Lower lobe of right lung (tissue), 2 donors: ENCODE measurements at regions not wholly inside any gene's neighbourhood (a gene's known extent, or its start where the extent isn't known, plus 50 kb on each side); places are given as distances from the start of the nearest gene placed in this dataset.

ENCODE experiments used
- ATAC-seq, 2 donors: fragments of 200-7000 bp; cut with Tn5 transposase; one replicate each; pipeline ENCODE4 v1.9.1; 2020 to 2022; ENCODE audit warnings: mild to moderate bottlenecking in 2 of 2, moderate library complexity in 2 of 2
- DNase-seq: peaks from one replicate; pipeline ENCODE4 v3.0.0-alpha.2; 2020
- H3K27ac ChIP-seq: fragments of 200-600 bp; one replicate; pipeline ENCODE4 v1.8.0; 2022
- H3K27me3 ChIP-seq: fragments of 200-600 bp; one replicate; pipeline ENCODE4 v1.8.0; 2022; ENCODE audit warnings: low read depth
- H3K36me3 ChIP-seq: fragments of 200-600 bp; one replicate; pipeline ENCODE4 v1.8.0; 2022; ENCODE audit warnings: mild to moderate bottlenecking
- H3K4me1 ChIP-seq: fragments of 200-600 bp; one replicate; pipeline ENCODE4 v1.8.0; 2022
- H3K4me3 ChIP-seq: fragments of 200-600 bp; one replicate; pipeline ENCODE4 v1.8.0; 2022; ENCODE audit warnings: mild to moderate bottlenecking
- H3K9me3 ChIP-seq: fragments of 200-600 bp; one replicate; pipeline ENCODE4 v1.8.0; 2022
- intact Hi-C: fragments of 100-400 bp; cut with DNase I; formaldehyde crosslinking; loops from one replicate; pipeline ENCODE4 v1.11.0; 2022
- TF ChIP-seq, protein P1 (sequence below): fragments of 200-600 bp; IDR thresholded peaks from one replicate; pipeline ENCODE4 v1.8.0; 2022; ENCODE audit warnings: antibody characterized with exemption, mild to moderate bottlenecking
- donor health status: DM: no; HTN: yes; CAD: no; lungs with severe emphysema.

DNA sequence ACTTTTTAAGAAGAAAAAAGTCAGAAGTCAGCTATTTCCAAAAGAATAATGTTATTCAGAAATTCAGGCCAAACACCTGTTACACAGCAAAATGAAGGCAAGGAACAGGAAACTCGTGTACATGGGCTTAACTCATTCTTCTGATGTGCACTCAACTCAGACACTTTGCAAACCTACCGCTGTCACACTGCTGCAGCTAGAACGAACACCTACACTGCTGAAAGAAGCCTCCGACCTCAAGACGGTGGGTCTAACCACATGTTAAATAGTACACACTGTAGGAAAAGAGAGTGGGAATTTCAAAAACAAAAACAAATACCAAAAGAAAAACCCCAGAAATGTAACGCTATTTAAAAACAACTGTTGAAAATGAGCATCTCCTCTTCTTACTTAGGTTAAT, 384.5 kb downstream of the IRX1 start:
- DNase-seq (no peak), ATAC-seq (no peak)
- Histone ChIP-seq H3K36me3 (no peaks in the 10 kb centered on the region), H3K27ac (no peak overlapping the region), H3K27me3 (no peaks in the 10 kb centered on the region), H3K9me3 (peaks cover 9% of the 10 kb centered on the region), H3K4me1 (no peaks in the 10 kb centered on the region), H3K4me3 (no peak overlapping the region)
- intact Hi-C loops = no loop called here
- TF ChIP-seq, protein P1, sequence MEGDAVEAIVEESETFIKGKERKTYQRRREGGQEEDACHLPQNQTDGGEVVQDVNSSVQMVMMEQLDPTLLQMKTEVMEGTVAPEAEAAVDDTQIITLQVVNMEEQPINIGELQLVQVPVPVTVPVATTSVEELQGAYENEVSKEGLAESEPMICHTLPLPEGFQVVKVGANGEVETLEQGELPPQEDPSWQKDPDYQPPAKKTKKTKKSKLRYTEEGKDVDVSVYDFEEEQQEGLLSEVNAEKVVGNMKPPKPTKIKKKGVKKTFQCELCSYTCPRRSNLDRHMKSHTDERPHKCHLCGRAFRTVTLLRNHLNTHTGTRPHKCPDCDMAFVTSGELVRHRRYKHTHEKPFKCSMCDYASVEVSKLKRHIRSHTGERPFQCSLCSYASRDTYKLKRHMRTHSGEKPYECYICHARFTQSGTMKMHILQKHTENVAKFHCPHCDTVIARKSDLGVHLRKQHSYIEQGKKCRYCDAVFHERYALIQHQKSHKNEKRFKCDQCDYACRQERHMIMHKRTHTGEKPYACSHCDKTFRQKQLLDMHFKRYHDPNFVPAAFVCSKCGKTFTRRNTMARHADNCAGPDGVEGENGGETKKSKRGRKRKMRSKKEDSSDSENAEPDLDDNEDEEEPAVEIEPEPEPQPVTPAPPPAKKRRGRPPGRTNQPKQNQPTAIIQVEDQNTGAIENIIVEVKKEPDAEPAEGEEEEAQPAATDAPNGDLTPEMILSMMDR = no peak

- TF ChIP-seq, protein P1 = no peak
- no peak overlapping the region for H3K27ac ChIP-seq
- H3K36me3 ChIP-seq = no peaks in the 10 kb centered on the region
- no peak for DNase-seq
- H3K9me3 ChIP-seq = peaks cover 8% of the 10 kb centered on the region
- H3K4me1 ChIP-seq = no peaks in the 10 kb centered on the region
- no peak for ATAC-seq
- intact Hi-C loops = no loop called here
- no peak overlapping the region for H3K4me3 ChIP-seq
- H3K27me3 ChIP-seq = no peaks in the 10 kb centered on the region
Observed at GRCh38 chr5:3987867-3988266, 392.2 kb downstream of the IRX1 start.

- peaks cover 8% of the 10 kb centered on the region for H3K9me3 ChIP-seq
- no peak for DNase-seq
- no peaks in the 10 kb centered on the region for H3K27me3 ChIP-seq
- TF ChIP-seq, protein P1 = no peak
- no peak overlapping the region for H3K4me3 ChIP-seq
- H3K36me3 ChIP-seq = no peaks in the 10 kb centered on the region
- no peak for ATAC-seq
- H3K27ac ChIP-seq = no peak overlapping the region
- intact Hi-C loops = no loop called here
- H3K4me1 ChIP-seq = peaks cover 11% of the 10 kb centered on the region
Observed at GRCh38 chr5:3993856-3994473, 398.3 kb downstream of the IRX1 start.

GRCh38 chr5:3994628-3995027, 399.0 kb downstream of the IRX1 start:
- intact Hi-C loops = no loop called here
- Histone ChIP-seq H3K27me3 (peaks cover under 1% of the 10 kb centered on the region), H3K27ac (no peak overlapping the region)

DNA sequence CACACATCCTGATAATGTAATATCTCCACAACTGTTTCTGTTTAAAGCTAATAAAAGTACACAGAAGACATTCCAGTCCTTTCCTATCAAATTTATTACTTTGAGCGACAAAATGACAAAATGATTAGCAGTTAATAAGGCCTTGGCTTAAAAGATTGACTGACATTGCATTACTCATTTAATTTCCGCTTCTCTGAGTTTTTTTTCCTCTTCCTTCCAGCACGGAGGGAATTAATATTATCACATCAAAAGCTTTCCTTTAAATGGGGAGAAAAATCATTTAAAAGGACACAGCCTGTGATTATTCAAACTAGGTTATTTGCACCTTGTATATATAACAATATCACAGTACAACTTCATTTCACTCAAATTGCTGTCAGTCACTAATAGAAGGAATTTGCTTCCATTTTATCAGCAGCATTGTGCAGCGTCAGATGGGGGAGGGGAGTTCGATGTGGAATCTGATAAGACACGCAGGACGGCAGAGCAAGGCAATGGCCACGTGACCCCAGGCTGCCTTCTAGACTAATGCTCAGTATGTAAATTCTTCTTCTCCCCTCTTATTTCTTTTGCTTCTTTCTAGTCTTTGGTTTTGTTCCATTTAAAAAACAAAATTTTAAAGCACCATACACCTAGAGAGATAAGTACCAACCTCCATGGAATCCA, 400.5 kb downstream of the IRX1 start:
- TF ChIP-seq, protein P1 = no peak
- ATAC-seq (no peak), DNase-seq (no peak)
- H3K4me3 ChIP-seq = no peak overlapping the region
- H3K27me3 ChIP-seq = peaks cover 3% of the 10 kb centered on the region
- intact Hi-C loops = no loop called here
- no peak overlapping the region for H3K27ac ChIP-seq
- H3K4me1 ChIP-seq = peaks cover 11% of the 10 kb centered on the region
- H3K9me3 ChIP-seq = peaks cover 8% of the 10 kb centered on the region
- no peaks in the 10 kb centered on the region for H3K36me3 ChIP-seq

More at GRCh38 chr5:3994628-3995027, 399.0 kb downstream of the IRX1 start:
- Histone ChIP-seq H3K4me1 (peaks cover 11% of the 10 kb centered on the region), H3K36me3 (no peaks in the 10 kb centered on the region), H3K9me3 (peaks cover 8% of the 10 kb centered on the region), H3K4me3 (no peak overlapping the region)
- TF ChIP-seq, protein P1 = no peak
- ATAC-seq (no peak), DNase-seq (no peak)
